HG02571 (cell line): ENCODE measurements at regions not wholly inside any gene's neighbourhood (a gene's known extent, or its start where the extent isn't known, plus 50 kb on each side); places are given as distances from the start of the nearest gene placed in this dataset.

ENCODE experiments used
- ATAC-seq: cut with Tn5 transposase; IDR thresholded peaks from one replicate; pipeline ENCODE4 v1.9.1; 2021; ENCODE audit warnings: mild to moderate bottlenecking, moderate library complexity; ENCODE audit not compliant: unreplicated experiment

DNA sequence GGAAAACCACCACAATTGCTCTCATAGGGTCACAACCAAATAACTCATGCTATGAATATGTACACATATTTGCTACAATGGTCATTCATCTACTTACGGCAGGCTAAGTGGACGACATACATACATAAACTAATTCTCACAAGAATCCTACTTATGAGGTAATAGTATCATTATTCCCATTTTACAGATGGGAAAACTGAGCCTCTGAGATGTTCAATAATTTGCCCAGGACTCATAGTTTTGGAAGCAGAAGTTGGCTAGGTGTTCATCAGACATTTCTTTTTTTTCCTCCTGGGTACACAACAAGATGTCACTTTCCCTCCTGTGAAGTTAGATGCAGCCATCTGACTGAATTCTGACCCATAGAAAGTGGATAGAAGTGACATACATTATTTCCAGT is 89.0 kb upstream of the PKDCC start:
- ATAC-seq, result no peak

DNA sequence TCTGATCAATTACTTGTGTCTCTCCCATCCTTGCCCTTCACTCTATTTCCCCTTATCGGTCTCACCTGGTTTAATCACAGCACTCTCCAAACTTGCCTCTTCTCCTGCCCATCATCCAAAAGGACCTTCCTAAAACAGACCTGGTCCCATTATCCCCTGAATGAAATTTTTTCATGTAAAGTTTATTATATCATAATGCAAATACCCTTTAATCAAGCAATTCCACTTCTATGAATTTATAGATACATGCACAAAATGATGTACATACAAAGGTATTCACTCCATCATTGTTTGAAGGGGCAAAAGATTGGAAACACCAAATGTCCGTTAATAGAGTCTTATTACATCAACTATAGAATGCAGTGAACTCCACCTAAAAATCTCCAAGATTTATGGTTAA is 88.1 kb upstream of the PKDCC start:
- no peak for ATAC-seq

DNA sequence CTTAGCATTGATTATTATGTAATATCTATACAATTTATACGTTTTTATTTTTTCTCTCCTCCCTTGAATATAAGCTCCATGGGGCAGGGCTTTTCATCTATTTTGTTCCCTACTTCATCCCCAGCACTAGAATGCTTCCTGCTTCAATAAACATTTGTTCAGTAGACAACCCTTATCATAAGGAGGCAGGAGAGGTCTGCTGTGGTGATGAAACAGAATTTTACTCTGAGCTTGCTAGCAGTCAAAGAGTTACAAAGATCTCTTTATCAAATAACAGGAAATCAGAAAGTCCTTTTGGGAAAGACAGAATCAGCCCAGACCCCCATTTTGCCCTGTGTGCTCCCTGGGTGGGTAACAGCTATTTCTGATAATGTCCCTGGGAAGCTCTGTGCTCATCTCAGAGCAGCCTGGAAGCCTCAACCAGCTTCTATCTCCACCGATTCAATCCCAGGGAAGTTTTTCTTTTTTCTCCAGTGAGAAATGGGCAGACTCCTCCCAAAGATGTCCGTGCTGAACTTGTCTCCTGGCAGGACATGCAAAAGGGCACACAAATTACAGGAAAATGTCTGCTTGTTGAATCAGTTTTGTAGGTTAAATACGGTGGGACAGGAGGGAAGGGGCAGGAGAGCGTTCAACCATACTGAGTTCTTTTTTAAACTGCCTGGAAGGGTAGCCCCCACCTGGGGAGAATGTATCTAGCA is 84.7 kb upstream of the PKDCC start:
- no peak for ATAC-seq

DNA sequence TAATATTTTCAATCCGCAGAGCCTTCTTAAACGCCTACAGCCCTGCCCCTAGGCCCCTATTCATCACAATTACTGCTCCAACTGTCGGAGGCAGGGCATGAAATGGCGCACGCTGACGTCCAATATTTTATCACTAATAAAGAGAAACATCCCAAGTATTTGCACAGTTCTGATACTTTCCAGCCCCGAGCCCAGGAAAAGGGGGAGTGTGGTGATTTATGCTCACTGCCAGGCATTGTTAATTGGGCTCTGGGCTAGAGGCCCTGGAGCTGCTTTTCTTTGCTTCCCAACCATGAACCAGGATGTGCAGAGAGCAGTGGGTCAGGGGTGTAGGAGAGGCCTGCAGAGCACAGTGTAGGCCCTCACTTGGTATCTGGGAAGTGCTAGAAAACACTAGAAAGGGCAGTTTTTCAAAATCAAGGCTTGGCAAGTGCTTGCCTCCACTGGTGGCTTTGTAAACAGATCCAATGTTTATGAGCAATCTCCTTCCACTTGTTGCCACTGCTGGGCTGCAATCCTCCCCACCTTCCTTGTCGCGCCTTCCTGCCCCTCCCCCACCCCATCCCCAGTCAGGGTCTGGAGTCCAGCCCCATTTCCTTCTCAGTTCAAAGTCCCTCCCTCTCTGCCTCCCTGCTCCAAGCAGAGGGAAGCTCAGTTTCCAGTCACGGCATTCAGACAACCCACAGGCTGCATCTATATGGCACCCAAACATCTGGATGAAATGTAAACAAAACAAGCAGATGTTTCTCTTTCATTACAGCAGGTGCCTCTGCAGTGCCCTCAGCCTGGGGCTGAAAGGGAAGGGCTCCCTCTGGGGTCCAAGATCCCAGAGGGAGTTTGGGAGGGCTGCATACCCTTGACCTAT is 83.9 kb upstream of the PKDCC start:
- no peak for ATAC-seq

DNA sequence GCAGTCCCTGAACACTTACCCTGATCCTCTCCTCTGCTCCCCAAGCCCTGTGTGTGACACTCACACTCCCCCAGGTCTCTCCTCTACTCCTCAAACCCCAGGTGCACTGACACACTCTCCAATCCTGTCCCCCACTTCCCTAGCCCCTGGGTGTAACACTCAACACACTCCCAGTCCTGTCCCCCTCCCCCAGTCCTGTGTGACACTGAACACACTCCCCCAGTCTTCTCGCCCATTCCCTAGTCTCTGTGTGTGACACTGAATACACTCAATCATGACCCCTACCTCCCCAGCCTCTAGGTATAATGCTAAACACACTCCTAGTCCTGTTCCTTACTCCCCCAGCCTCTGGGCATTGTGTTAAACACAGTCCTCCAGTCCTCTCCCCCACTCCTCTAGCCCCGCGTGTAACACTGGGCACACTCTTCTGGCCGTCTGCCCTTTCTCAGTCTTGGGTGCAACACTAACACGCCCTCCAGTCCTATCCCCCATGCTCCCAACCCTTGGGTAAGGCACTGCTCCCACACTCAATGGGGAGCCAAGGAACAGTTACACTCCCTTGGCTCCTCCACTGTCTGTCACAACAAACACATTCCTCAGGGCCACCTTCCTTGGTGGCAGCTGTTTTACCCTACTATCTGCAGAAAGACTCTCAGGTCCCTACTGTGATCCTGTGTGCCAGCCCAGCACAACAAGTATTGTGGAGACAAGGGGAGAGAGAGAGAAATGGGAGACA is 82.5 kb upstream of the PKDCC start:
- ATAC-seq, result no peak

DNA sequence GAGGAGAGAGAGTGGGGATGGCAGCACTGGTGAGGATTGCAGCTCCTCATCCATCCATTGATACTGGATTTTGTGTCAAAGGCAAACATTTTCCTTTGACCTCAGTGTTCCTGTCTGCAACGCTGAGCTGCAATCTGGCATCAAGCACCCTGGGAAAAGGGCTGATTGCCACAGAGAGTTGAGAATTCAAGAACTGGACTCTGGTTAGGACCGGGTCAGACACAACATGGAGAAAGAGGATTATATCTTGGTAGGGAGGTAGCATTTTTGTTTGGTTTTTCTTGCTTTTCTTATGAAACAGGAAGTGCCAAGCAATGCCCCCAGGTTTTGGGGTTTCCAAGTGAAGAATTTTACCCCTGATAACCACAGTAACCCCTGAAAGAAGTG is 81.9 kb upstream of the PKDCC start:
- ATAC-seq, result no peak

DNA sequence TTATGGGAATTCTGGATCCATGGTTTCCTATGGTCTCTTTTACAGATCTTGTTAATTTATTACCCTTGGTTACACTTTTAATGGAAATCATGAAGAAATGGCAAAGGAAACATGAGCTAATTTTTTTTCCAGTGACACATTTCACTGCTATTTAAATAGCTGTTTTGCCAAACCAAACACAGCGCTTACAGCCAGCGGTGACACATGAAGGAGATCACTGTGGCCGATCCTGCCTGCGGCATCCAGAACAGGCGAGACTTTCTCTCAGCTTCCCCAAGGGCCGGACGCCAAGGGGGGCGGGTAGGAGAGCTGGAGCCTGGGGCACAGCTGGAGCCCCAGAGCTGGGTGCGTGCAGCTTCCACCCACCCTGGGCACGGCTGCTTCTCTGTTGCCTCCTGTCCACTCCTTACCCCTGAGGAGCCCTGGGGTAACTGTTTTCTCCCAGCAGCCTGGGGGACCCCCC is 81.4 kb upstream of the PKDCC start:
- no peak for ATAC-seq

DNA sequence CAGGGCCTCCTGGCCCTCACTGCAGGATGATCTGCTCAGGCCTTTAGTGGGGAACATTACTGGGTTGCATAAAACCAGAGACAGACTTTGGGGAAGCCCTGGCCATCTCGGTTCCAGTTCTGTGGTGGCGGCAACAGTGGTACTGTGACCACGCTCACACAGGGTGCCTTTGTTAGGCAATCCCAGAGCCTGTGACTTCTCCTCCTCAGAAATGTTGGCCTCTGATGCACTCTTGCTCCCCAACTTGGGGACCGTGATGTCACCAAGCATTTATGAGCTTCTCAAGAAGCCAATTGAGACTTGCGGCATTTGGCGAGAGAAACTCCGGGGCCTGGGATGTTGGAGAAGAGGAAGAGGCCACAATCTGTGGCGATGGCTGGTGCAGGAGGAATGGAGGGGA is 80.9 kb upstream of the PKDCC start:
- ATAC-seq, result no peak

DNA sequence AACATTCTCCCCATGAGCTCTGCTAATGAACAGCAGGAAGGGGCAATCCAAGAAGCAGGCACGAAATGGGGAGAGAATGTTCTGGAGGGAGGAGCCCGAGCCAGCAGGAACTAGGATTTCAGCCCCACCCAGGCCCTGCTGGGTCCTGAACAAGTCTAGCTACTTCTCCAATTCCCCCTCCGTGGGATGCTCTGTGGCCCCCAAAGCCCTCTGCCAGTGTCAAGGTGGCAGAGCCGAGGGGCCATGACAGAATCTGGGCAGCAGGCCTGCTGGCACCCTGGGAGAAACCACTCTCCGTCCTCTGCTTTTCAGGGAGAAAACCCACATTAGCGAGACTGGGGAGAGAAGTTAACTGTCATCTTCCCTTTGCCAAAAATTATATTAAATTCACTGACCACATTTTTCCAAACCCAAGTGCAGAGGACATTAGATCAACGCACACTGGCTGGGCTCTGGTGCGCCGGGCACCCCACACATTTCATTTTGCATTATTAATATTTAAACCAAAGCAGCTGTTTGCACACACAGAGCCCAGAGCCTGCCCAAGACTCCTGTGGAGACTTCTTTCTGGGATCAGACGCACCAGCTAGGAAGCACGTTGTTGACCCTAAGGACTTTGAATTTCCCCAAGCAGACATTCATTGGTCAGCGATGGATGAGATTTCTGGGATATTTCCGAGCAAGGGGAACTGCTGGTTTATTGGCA is 80.2 kb upstream of the PKDCC start:
- no peak for ATAC-seq

DNA sequence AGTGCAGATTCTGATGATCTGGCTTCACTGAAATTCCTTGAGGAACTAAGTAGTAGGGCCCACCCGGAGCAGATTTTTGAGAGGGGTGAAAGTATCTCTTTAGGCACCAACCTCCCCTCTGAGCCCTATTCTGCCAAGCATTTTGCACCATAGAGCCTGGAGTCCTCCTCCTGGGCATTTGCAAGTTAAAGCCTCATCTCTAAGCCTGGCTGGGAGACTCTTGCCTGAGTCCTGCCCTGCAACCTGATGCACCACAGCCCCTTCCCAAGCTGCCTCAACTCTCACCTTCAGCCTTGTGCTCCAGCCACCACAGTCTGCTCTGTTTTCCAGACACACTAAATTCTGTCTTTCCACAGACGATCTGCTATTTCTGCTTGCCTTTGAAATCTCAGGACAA is 79.6 kb upstream of the PKDCC start:
- no peak for ATAC-seq

DNA sequence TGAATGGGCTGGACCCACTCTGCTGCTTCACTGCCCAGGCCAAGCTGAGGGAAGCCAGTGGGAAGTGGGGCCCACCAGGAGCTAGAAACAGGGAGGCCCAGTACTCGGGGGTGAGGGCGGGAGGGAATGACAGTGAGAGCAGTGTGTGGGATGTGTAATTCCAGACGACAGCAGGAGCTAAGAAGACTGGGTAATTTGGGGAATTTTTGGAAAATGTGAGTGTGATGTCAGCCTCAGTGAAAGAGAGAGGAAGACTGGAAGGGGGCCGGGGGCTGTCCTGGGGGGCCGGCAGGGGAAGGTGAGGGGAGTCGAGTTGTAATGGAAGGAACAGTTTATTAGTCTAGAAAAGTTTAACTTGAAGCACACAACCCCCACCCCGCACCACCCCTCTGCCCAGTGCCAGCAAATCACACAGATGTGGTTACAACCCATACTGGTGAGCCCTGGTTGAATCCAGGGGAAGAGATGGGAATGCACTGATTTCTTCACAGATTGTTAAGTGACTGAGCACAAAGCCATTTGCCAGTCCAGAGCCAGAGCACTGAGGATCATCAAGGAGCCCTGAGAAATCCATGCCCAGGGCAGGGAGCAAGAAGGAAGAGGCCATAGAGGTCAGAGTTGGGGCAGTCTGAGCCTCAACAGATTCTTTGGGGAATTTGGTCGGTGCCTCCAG is 76.7 kb upstream of the PKDCC start:
- ATAC-seq, result no peak

DNA sequence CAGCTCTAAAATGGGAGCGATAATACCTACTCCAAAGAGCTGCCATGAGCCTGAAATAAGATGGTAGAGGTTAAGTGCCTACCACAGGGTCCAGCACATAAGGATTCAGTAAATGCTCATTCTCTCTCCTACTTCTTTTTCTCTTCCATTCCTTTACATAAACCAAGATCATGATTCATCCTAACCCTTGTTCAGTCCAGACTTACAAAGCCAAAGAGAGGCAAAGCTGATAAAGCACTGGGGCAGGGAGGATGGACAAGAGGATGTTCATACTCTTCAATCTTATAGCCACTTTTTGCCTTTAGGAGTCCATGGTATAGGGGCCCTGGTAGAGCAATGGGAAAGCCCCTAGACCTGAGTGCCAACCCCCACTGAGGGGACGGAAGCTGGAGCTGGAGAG is 75.6 kb upstream of the PKDCC start:
- ATAC-seq, result no peak

DNA sequence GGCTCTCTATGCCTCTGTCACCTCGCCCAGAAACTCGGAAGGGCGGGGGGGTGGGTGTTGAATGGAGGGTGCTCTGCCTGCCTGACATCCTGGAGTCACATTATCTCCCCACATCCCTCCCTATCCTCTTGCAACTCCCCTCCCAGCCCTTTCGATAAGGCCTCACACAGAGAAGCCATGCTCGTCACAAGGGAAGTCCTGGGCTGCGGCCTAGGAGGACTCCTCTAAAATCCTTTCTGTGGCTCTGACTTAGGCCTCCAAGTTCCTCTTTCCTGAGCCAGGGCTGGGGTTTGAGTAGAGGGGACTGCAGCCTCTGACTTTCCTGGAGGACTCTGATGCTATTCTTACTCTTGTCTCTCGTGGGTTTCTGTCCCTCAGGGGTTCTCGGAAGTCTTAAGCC is 75.0 kb upstream of the PKDCC start:
- no peak for ATAC-seq

DNA sequence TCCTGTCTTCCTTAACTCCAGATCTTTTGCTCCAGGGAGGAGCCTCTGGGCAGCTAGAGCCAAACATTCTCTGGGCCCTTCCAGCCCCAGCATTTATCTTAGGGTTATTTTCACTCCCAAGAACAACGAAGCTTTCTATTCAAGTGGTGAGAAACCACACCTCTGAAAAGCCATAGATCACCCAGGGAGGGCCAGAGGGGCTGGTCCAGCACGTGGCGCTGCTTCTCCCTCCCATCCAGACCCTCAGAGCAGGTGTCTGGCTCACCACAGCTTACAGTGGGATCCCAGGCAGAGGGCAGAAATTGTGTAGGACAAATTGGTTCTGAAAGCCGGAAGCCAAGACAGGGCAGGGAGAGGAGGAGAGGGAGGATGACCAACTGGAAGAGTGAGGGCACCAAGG is 74.0 kb upstream of the PKDCC start:
- no peak for ATAC-seq

DNA sequence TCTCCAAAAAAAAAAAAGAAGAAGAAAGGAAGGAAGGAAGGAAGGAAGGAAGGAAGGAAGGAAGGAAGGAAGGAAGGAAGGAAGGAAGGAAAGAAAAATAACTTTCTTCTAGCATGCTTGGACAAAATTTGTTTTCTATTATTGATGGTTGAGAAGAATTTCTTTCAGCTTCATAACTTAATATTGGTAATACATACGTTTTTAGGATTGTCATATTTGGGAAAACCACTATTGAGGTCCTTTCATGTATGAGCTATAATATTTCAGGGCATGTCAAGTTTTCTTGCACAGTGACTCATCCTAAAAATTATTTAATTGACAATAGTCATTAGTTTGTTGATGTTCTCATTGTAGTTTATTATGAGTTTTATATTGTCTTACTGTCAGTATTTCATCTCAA is 66.4 kb upstream of the PKDCC start:
- ATAC-seq, result no peak

DNA sequence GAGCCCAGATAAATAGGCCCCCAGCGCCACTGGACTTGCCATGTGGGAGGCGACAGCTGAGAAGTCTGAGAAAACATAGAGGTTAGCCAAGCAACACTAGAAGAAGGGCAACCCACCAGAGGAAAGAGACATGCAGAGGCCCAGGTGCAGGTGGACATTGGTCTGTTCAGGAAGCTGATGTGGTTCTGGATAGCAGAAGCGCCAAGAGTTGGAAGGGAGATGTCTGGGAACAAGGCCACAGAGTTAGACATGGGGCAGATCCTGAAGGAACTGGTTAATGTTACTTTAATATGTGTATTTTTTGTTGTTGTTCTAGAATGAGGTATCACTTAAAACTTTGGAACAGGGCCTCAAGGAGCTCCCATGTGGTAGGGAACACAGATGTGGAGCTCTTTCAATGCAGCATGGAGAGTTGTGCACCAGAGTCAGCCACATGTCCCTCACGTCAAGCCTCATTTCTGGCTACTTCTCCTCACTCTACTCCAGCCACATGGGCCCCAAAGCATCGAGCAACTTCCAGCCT is 62.2 kb upstream of the PKDCC start:
- no peak for ATAC-seq

DNA sequence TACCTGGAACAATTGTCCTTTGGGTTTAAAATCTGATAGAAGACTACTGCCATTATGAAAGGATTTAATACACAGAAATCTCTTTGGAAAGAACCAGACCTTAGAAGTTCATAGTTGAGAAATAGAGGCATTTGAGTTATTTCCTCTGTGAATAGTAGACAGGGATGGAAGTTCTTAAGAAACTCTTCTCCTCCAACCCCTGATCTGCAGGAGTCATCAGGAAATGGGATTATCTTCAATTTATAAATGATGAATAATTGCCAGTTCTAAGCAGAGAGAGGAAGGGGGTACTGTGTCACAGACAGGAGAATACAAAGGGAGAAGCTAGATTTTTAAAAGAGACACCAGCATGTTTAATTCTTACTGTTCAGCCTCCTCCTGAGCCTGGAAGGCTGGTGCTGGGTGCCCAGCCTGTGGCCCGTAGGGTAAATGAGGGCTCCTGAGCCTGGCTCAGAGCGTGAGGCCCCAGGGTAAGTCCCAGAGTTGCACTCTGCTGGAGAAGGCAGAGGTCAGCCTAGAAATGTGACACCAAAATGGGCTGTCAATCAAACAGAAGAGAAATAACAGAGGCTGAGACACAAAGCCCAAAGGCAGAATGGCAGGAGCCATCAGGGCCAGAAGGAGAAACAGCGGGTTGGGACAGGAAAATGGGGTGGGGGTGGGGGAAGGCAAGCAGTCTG is 58.2 kb upstream of the PKDCC start:
- no peak for ATAC-seq

DNA sequence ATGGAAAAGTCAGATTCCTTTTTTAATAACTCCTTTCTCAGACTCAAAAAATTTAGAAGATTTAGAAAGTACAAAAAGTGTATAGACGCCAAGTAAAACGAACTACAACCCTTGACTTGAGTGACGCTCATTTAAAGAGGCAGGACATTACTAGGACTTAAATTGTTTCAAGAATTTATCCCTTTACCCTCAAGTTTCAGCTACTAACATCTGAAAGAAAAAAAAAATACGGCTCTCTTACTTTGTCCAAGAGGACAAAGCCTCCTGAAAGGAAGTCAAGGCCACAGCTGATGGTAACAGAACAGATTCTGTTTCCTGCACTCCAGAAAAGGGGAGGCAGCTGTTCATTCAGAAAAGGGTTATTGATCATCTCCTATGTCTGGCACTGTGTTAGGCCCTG is 57.6 kb upstream of the PKDCC start:
- ATAC-seq, result no peak

DNA sequence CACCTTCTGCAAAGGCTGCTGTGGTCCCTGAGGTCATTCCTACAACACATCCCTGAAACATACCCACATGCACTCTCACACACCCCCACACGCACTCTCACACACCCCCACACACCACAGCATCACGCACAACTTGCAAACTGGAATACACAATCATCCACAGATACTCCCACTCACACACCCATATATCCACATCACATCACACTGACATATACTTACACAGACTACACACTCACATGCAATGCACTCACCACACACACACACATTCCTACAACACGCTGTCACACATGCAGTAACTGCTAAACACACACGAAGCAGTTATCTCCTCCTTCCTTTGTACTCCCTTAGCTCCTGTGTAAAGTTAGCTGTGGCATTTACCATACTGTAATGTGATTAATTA is 57.1 kb upstream of the PKDCC start:
- no peak for ATAC-seq
